ENCODE measurements at regions not wholly inside any gene's neighbourhood (a gene's known extent, or its start where the extent isn't known, plus 50 kb on each side); places are given as distances from the start of the nearest gene placed in this dataset.

GRCh38 chr5:73339051-73339575 is 109.5 kb downstream of the FOXD1 start:
- DNase-seq (ENCODE audit: low spot score), result no peak

GRCh38 chr5:73338256-73339050 is 110.1 kb downstream of the FOXD1 start:
- no peak for DNase-seq (ENCODE audit: low spot score)

- DNase-seq (ENCODE audit: low spot score), result no peak
Observed at GRCh38 chr5:73337586-73338255, 110.9 kb downstream of the FOXD1 start.

GRCh38 chr5:73336366-73336765 is 112.2 kb downstream of the FOXD1 start:
- no peak for DNase-seq (ENCODE audit: low spot score)

- DNase-seq (ENCODE audit: low spot score), result no peak
Observed at GRCh38 chr5:73333944-73334703, 114.5 kb downstream of the FOXD1 start.

- no peak for DNase-seq (ENCODE audit: low spot score)
Observed at GRCh38 chr5:73330613-73331012, 118.0 kb downstream of the FOXD1 start.

- DNase-seq (ENCODE audit: low spot score), result no peak
Observed at GRCh38 chr5:73328640-73329039, 119.9 kb downstream of the FOXD1 start.

GRCh38 chr5:73327908-73328455 is 120.6 kb downstream of the FOXD1 start:
- DNase-seq (ENCODE audit: low spot score), result no peak

- DNase-seq (ENCODE audit: low spot score), result no peak
Observed at GRCh38 chr5:73325546-73325945, 123.0 kb downstream of the FOXD1 start.

GRCh38 chr5:73323466-73323865 is 125.1 kb downstream of the FOXD1 start:
- DNase-seq (ENCODE audit: low spot score), result no peak

- DNase-seq (ENCODE audit: low spot score), result no peak
Observed at GRCh38 chr5:73322437-73323076, 126.0 kb downstream of the FOXD1 start.

GRCh38 chr5:73321757-73322436 is 126.7 kb downstream of the FOXD1 start:
- no peak for DNase-seq (ENCODE audit: low spot score)

- no peak for DNase-seq (ENCODE audit: low spot score)
Observed at GRCh38 chr5:73319036-73319435, 129.5 kb downstream of the FOXD1 start.

- no peak for DNase-seq (ENCODE audit: low spot score)
Observed at GRCh38 chr5:73318308-73318719, 130.3 kb downstream of the FOXD1 start.

GRCh38 chr5:73317523-73317922 is 131.1 kb downstream of the FOXD1 start:
- no peak for DNase-seq (ENCODE audit: low spot score)

GRCh38 chr5:73314395-73315257 is 134.0 kb downstream of the FOXD1 start:
- no peak for DNase-seq (ENCODE audit: low spot score)

GRCh38 chr5:73312872-73313510 is 135.6 kb downstream of the FOXD1 start:
- DNase-seq (ENCODE audit: low spot score), result no peak

- no peak for DNase-seq (ENCODE audit: low spot score)
Observed at GRCh38 chr5:73312146-73312871, 136.3 kb downstream of the FOXD1 start.
